ENCODE measurements at regions not wholly inside any gene's neighbourhood (a gene's known extent, or its start where the extent isn't known, plus 50 kb on each side); places are given as distances from the start of the nearest gene placed in this dataset.

GRCh38 chr10:131641231-131641630, 259.6 kb upstream of the PPP2R2D start:
- peaks cover 6% of the 10 kb centered on the region for H3K9me3 ChIP-seq (ENCODE audit: severe bottlenecking)
- no peaks in the 10 kb centered on the region for H3K36me3 ChIP-seq (ENCODE audit: low read depth)
- H3K27ac ChIP-seq (ENCODE audit: poor library complexity, severe bottlenecking) = no peak overlapping the region
- DNase-seq (ENCODE audit: low spot score) (no peak), ATAC-seq (ENCODE audit: low read depth) (no peak)
- no peaks in the 10 kb centered on the region for H3K4me1 ChIP-seq (ENCODE audit: insufficient read depth, poor library complexity, severe bottlenecking)
- H3K27me3 ChIP-seq (ENCODE audit: insufficient read depth, poor library complexity, severe bottlenecking) = no peaks in the 10 kb centered on the region
- no peak for TF ChIP-seq CTCF (IDR thresholded peaks at IDR 0.05; ENCODE audit: poor library complexity, severe bottlenecking)
- H3K4me3 ChIP-seq (ENCODE audit: severe bottlenecking) = no peak overlapping the region

- no peaks in the 10 kb centered on the region for H3K4me1 ChIP-seq (ENCODE audit: insufficient read depth, poor library complexity, severe bottlenecking)
- no peak for DNase-seq (ENCODE audit: low spot score)
- H3K27ac ChIP-seq (ENCODE audit: poor library complexity, severe bottlenecking) = no peak overlapping the region
- H3K27me3 ChIP-seq (ENCODE audit: insufficient read depth, poor library complexity, severe bottlenecking) = no peaks in the 10 kb centered on the region
- no peak for TF ChIP-seq CTCF (IDR thresholded peaks at IDR 0.05; ENCODE audit: poor library complexity, severe bottlenecking)
- peaks cover 6% of the 10 kb centered on the region for H3K9me3 ChIP-seq (ENCODE audit: severe bottlenecking)
- no peak for ATAC-seq (ENCODE audit: low read depth)
- no peaks in the 10 kb centered on the region for H3K36me3 ChIP-seq (ENCODE audit: low read depth)
- no peak overlapping the region for H3K4me3 ChIP-seq (ENCODE audit: severe bottlenecking)
Measured at GRCh38 chr10:131641898-131642297, 258.9 kb upstream of the PPP2R2D start.

DNA sequence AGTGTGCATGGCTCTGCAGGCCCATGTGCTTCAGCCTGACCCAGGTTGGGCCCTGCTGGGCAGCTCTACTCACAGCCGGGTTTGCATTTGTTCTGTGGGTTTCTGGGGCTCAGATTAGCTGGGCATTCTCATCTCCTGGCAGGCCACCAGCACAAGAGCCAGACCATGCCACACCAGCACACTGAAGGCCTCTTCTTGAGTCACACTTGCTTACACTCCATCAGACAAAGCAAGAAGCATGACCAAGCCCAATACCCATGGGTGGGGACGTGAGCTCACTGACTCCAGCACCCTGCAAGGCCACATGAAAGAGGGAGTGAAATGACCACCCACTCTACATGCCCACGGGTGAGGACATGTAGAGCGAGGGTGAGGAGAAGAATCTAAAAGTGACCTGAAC, 257.8 kb upstream of the PPP2R2D start:
- Histone ChIP-seq H3K4me3 (ENCODE audit: severe bottlenecking) (no peak overlapping the region), H3K36me3 (ENCODE audit: low read depth) (no peaks in the 10 kb centered on the region), H3K27ac (ENCODE audit: poor library complexity, severe bottlenecking) (no peak overlapping the region), H3K4me1 (ENCODE audit: insufficient read depth, poor library complexity, severe bottlenecking) (no peaks in the 10 kb centered on the region), H3K27me3 (ENCODE audit: insufficient read depth, poor library complexity, severe bottlenecking) (no peaks in the 10 kb centered on the region), H3K9me3 (ENCODE audit: severe bottlenecking) (peaks cover 6% of the 10 kb centered on the region)
- no peak for DNase-seq (ENCODE audit: low spot score)
- TF ChIP-seq CTCF (IDR thresholded peaks at IDR 0.05; ENCODE audit: poor library complexity, severe bottlenecking) = no peak
- no peak for ATAC-seq (ENCODE audit: low read depth)

DNA sequence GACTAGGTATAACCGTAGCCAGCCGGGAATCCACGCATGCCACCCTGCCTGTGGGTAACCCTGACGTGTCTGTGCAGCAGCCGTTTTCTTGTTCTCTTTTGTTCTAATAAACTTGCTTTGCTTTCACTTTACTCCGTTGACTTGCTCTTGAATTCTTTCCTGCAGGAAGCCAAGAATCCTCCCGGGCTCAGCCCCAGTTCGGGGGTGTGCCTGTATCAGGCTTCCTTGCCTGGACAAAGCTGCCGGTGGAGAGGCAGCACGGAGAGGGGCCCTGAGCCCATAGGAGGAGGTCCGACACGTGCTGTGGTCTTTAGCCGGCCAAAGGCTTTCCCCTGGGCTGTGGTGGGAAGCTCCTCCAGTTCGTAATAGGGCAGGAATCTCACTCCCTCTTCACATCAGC, 256.5 kb upstream of the PPP2R2D start:
- no peak for ATAC-seq (ENCODE audit: low read depth)
- peaks cover 4% of the 10 kb centered on the region for H3K9me3 ChIP-seq (ENCODE audit: severe bottlenecking)
- H3K27ac ChIP-seq (ENCODE audit: poor library complexity, severe bottlenecking) = no peak overlapping the region
- no peaks in the 10 kb centered on the region for H3K27me3 ChIP-seq (ENCODE audit: insufficient read depth, poor library complexity, severe bottlenecking)
- no peak for TF ChIP-seq CTCF (IDR thresholded peaks at IDR 0.05; ENCODE audit: poor library complexity, severe bottlenecking)
- no peak overlapping the region for H3K4me3 ChIP-seq (ENCODE audit: severe bottlenecking)
- H3K36me3 ChIP-seq (ENCODE audit: low read depth) = no peaks in the 10 kb centered on the region
- peak; percentile 21 for DNase-seq (ENCODE audit: low spot score)
- H3K4me1 ChIP-seq (ENCODE audit: insufficient read depth, poor library complexity, severe bottlenecking) = no peaks in the 10 kb centered on the region

GRCh38 chr10:131644864-131645658, 255.7 kb upstream of the PPP2R2D start:
- ATAC-seq (ENCODE audit: low read depth) (no peak), DNase-seq (ENCODE audit: low spot score) (no peak)
- Histone ChIP-seq H3K4me1 (ENCODE audit: insufficient read depth, poor library complexity, severe bottlenecking) (no peaks in the 10 kb centered on the region), H3K9me3 (ENCODE audit: severe bottlenecking) (peaks cover 4% of the 10 kb centered on the region), H3K4me3 (ENCODE audit: severe bottlenecking) (no peak overlapping the region), H3K36me3 (ENCODE audit: low read depth) (no peaks in the 10 kb centered on the region), H3K27ac (ENCODE audit: poor library complexity, severe bottlenecking) (no peak overlapping the region), H3K27me3 (ENCODE audit: insufficient read depth, poor library complexity, severe bottlenecking) (no peaks in the 10 kb centered on the region)
- TF ChIP-seq CTCF (IDR thresholded peaks at IDR 0.05; ENCODE audit: poor library complexity, severe bottlenecking) = no peak
